ENCODE measurements at regions not wholly inside any gene's neighbourhood (a gene's known extent, or its start where the extent isn't known, plus 50 kb on each side); places are given as distances from the start of the nearest gene placed in this dataset.

DNA sequence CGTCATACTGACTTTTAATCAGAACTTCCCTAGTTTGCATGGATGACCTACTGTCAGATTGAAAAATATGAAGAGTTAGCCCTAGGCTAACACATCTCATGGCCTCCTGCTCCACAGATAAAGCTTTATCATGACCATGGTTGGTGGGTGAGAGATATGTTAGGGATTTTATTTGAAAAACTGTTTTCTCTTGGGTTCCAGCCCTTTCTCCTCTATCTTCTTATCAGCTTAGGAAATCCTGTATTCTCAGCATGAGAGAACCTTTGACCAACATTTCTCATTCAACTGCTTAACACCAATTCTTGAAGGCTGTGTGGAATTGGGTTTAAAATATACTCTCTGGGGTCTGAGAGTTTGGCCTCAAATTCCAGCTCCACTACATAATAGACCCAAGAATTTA, 1407.0 kb upstream of the CELF4 start:
- TF ChIP-seq EP300 (IDR thresholded peaks at IDR 0.05) (no peak), POLR2AphosphoS5 (IDR thresholded peaks at IDR 0.05) (no peak), POLR2A (IDR thresholded peaks at IDR 0.05) (no peak)
- TF ChIP-seq, protein P1, sequence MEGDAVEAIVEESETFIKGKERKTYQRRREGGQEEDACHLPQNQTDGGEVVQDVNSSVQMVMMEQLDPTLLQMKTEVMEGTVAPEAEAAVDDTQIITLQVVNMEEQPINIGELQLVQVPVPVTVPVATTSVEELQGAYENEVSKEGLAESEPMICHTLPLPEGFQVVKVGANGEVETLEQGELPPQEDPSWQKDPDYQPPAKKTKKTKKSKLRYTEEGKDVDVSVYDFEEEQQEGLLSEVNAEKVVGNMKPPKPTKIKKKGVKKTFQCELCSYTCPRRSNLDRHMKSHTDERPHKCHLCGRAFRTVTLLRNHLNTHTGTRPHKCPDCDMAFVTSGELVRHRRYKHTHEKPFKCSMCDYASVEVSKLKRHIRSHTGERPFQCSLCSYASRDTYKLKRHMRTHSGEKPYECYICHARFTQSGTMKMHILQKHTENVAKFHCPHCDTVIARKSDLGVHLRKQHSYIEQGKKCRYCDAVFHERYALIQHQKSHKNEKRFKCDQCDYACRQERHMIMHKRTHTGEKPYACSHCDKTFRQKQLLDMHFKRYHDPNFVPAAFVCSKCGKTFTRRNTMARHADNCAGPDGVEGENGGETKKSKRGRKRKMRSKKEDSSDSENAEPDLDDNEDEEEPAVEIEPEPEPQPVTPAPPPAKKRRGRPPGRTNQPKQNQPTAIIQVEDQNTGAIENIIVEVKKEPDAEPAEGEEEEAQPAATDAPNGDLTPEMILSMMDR (IDR thresholded peaks at IDR 0.05): no peak
